Trophoblast cell (in vitro differentiated cells and primary cell): ENCODE measurements at regions not wholly inside any gene's neighbourhood (a gene's known extent, or its start where the extent isn't known, plus 50 kb on each side); places are given as distances from the start of the nearest gene placed in this dataset.

ENCODE experiments used
- DNase-seq, 2 donors: peaks; one replicate each; pipeline ENCODE4 v3.0.0-alpha.2; 2016
- H2AFZ ChIP-seq: 2 replicates; pipeline ENCODE4 v1.6.1; 2013; ENCODE audit warnings: low read length, moderate library complexity, mild to moderate bottlenecking; ENCODE audit not compliant: insufficient read depth, poor library complexity
- H2AK5ac ChIP-seq: 2 replicates; pipeline ENCODE4 v1.6.1; 2013; ENCODE audit warnings: mild to moderate bottlenecking, low read length
- H2BK120ac ChIP-seq: 2 replicates; pipeline ENCODE4 v1.6.1; 2013; ENCODE audit warnings: low read length, mild to moderate bottlenecking, moderate library complexity; ENCODE audit not compliant: insufficient read depth, poor library complexity
- H2BK12ac ChIP-seq: 2 replicates; pipeline ENCODE4 v1.6.1; 2013; ENCODE audit warnings: mild to moderate bottlenecking, low read length, moderate library complexity
- H2BK5ac ChIP-seq: 2 replicates; pipeline ENCODE4 v1.6.1; 2013; ENCODE audit warnings: low read length, low read depth, moderate library complexity, mild to moderate bottlenecking; ENCODE audit not compliant: poor library complexity
- H3K14ac ChIP-seq: 2 replicates; pipeline ENCODE4 v1.6.1; 2013; ENCODE audit warnings: mild to moderate bottlenecking, low read length
- H3K18ac ChIP-seq: 2 replicates; pipeline ENCODE4 v1.6.1; 2013; ENCODE audit warnings: mild to moderate bottlenecking, low read length
- H3K23ac ChIP-seq: 2 replicates; pipeline ENCODE4 v1.6.1; 2013; ENCODE audit warnings: low read length
- H3K27ac ChIP-seq: 2 replicates; pipeline ENCODE4 v1.5.1; 2013; ENCODE audit warnings: low read depth, mild to moderate bottlenecking, inconsistent platforms, low read length, moderate library complexity
- H3K27me3 ChIP-seq: 2 replicates; pipeline ENCODE4 v1.6.1; 2013; ENCODE audit warnings: inconsistent platforms, mild to moderate bottlenecking, low read length, moderate library complexity; ENCODE audit not compliant: insufficient read depth
- H3K36me3 ChIP-seq, 2 experiments: 1 replicate in 1 of 2; 2 replicates in 1 of 2; pipeline ENCODE4 v1.6.1; 2013; ENCODE audit warnings: low read length in 2 of 2, mild to moderate bottlenecking in 2 of 2, moderate library complexity in 1 of 2; ENCODE audit not compliant: insufficient read depth in 2 of 2, control insufficient read depth in 1 of 2
- H3K4ac ChIP-seq: 2 replicates; pipeline ENCODE4 v1.6.1; 2013; ENCODE audit warnings: low read depth, mild to moderate bottlenecking, low read length, moderate library complexity
- H3K4me1 ChIP-seq, 2 experiments: 1 replicate in 1 of 2; 2 replicates in 1 of 2; pipeline ENCODE4 v1.6.1; 2013; ENCODE audit warnings: low read length in 2 of 2, mild to moderate bottlenecking in 2 of 2, moderate library complexity in 1 of 2; ENCODE audit not compliant: insufficient read depth in 2 of 2, control insufficient read depth in 1 of 2
- H3K4me2 ChIP-seq: 2 replicates; pipeline ENCODE4 v1.6.1; 2013; ENCODE audit warnings: inconsistent platforms, mild to moderate bottlenecking, low read length, moderate library complexity
- H3K4me3 ChIP-seq: 2 replicates; pipeline ENCODE4 v1.5.1; 2013; ENCODE audit warnings: mild to moderate bottlenecking, low read depth, low read length, inconsistent platforms
- H3K79me1 ChIP-seq: one replicate; pipeline ENCODE4 v1.6.1; 2013; ENCODE audit warnings: low read length
- H3K79me2 ChIP-seq: 2 replicates; pipeline ENCODE4 v1.6.1; 2013; ENCODE audit warnings: low read length, mild to moderate bottlenecking; ENCODE audit not compliant: control insufficient read depth, insufficient read depth, poor library complexity
- H3K9ac ChIP-seq: 2 replicates; pipeline ENCODE4 v1.6.1; 2013; ENCODE audit warnings: mild to moderate bottlenecking, low read length
- H3K9me3 ChIP-seq: 2 replicates; pipeline ENCODE4 v1.6.1; 2013; ENCODE audit warnings: low read depth, mild to moderate bottlenecking, control low read depth, inconsistent platforms, low read length; ENCODE audit not compliant: insufficient read depth
- H4K12ac ChIP-seq: 2 replicates; pipeline ENCODE4 v1.6.1; 2013; ENCODE audit warnings: low read depth, mild to moderate bottlenecking, low read length, moderate library complexity
- H4K8ac ChIP-seq: 2 replicates; pipeline ENCODE4 v1.6.1; 2013; ENCODE audit warnings: low read depth, mild to moderate bottlenecking, low read length, moderate library complexity
- H4K91ac ChIP-seq: one replicate; pipeline ENCODE4 v1.6.1; 2013; ENCODE audit warnings: low read depth, mild to moderate bottlenecking, low read length, moderate library complexity
- WGBS: extraction: QIAGEN DNeasy Blood & Tissue Kit; methylation state at CpG from one replicate; pipeline ENCODE4 v1.1.7; 2013; ENCODE audit warnings: missing lambda C conversion rate; ENCODE audit not compliant: insufficient read length, insufficient coverage; ENCODE audit errors: extremely low coverage; 5-methylcytosine and 5-hydroxymethylcytosine counted together

GRCh38 chr2:12141618-12142258 is 395.3 kb downstream of the LPIN1 start:
- Histone ChIP-seq H4K8ac (no peak overlapping the region), H3K9me3 (no peaks in the 10 kb centered on the region), H3K9ac (no peak overlapping the region), H3K36me3 (no peaks in the 10 kb centered on the region), H3K18ac (no peak overlapping the region), H2AK5ac (no peak overlapping the region), H2BK12ac (no peak overlapping the region), H3K4me2 (no peak overlapping the region), H3K79me1 (no peaks in the 10 kb centered on the region), H3K4ac (no peak overlapping the region), H3K79me2 (no peaks in the 10 kb centered on the region), H3K27me3 (no peaks in the 10 kb centered on the region), H2AFZ (no peak overlapping the region), H3K27ac (no peak overlapping the region), H2BK120ac (no peak overlapping the region), H2BK5ac (no peak overlapping the region), H3K4me3 (no peak overlapping the region), H3K4me1 (no peaks in the 10 kb centered on the region), H3K23ac (no peak overlapping the region), H3K14ac (no peak overlapping the region), H4K12ac (no peak overlapping the region), H4K91ac (no peak overlapping the region)
- no peak for DNase-seq
- WGBS: no CpG with 5 or more reads among the region's 1 CpG

GRCh38 chr2:12151716-12152115 is 405.3 kb downstream of the LPIN1 start:
- Histone ChIP-seq H2BK12ac (no peak overlapping the region), H3K36me3 (no peaks in the 10 kb centered on the region), H4K8ac (no peak overlapping the region), H3K4me1 (peaks cover 0 to 5% of the 10 kb centered on the region in 2 experiments), H3K79me2 (no peaks in the 10 kb centered on the region), H3K27ac (no peak overlapping the region), H2AFZ (no peak overlapping the region), H2BK120ac (no peak overlapping the region), H4K12ac (no peak overlapping the region), H3K9me3 (no peaks in the 10 kb centered on the region), H3K27me3 (no peaks in the 10 kb centered on the region), H2BK5ac (no peak overlapping the region), H2AK5ac (no peak overlapping the region), H3K23ac (no peak overlapping the region), H3K4me2 (no peak overlapping the region), H3K79me1 (no peaks in the 10 kb centered on the region), H3K9ac (no peak overlapping the region), H3K18ac (no peak overlapping the region), H4K91ac (no peak overlapping the region), H3K4me3 (no peak overlapping the region), H3K4ac (no peak overlapping the region), H3K14ac (no peak overlapping the region)
- DNase-seq: no peak
- WGBS: no CpG with 5 or more reads among the region's 6 CpGs

GRCh38 chr2:12152888-12153287 is 406.5 kb downstream of the LPIN1 start:
- no peak overlapping the region for H3K4me2 ChIP-seq
- no peak overlapping the region for H3K18ac ChIP-seq
- H2AK5ac ChIP-seq: no peak overlapping the region
- no peak overlapping the region for H3K4ac ChIP-seq
- H3K9ac ChIP-seq: no peak overlapping the region
- no peak overlapping the region for H2BK120ac ChIP-seq
- DNase-seq: no peak
- no CpG with 5 or more reads among the region's 3 CpGs for WGBS
- H3K9me3 ChIP-seq: no peaks in the 10 kb centered on the region
- H3K27me3 ChIP-seq: no peaks in the 10 kb centered on the region
- no peaks in the 10 kb centered on the region for H3K36me3 ChIP-seq
- H3K4me3 ChIP-seq: no peak overlapping the region
- no peak overlapping the region for H2AFZ ChIP-seq
- no peak overlapping the region for H2BK5ac ChIP-seq
- H3K27ac ChIP-seq: no peak overlapping the region
- no peak overlapping the region for H4K91ac ChIP-seq
- no peak overlapping the region for H2BK12ac ChIP-seq
- H4K8ac ChIP-seq: no peak overlapping the region
- H3K23ac ChIP-seq: no peak overlapping the region
- no peaks in the 10 kb centered on the region for H3K79me2 ChIP-seq
- no peak overlapping the region for H4K12ac ChIP-seq
- peaks cover 0 to 5% of the 10 kb centered on the region in 2 experiments for H3K4me1 ChIP-seq
- H3K79me1 ChIP-seq: no peaks in the 10 kb centered on the region
- no peak overlapping the region for H3K14ac ChIP-seq

GRCh38 chr2:12155303-12156051 is 409.0 kb downstream of the LPIN1 start:
- Histone ChIP-seq H2BK120ac (peak overlapping the region; percentile 43), H3K4me2 (no peak overlapping the region), H2BK5ac (no peak overlapping the region), H2AFZ (no peak overlapping the region), H4K91ac (no peak overlapping the region), H3K4ac (no peak overlapping the region), H3K27ac (no peak overlapping the region), H2BK12ac (no peak overlapping the region), H2AK5ac (no peak overlapping the region), H3K27me3 (no peaks in the 10 kb centered on the region), H3K36me3 (no peaks in the 10 kb centered on the region), H3K23ac (no peak overlapping the region), H3K9me3 (no peaks in the 10 kb centered on the region), H3K79me1 (no peaks in the 10 kb centered on the region), H3K79me2 (no peaks in the 10 kb centered on the region), H3K14ac (no peak overlapping the region), H4K8ac (no peak overlapping the region), H3K18ac (no peak overlapping the region), H4K12ac (no peak overlapping the region), H3K4me3 (no peak overlapping the region), H3K9ac (no peak overlapping the region), H3K4me1 (peaks cover 0 to 5% of the 10 kb centered on the region in 2 experiments)
- no CpG with 5 or more reads among the region's 6 CpGs for WGBS
- no peak for DNase-seq
